ENCODE measurements at regions not wholly inside any gene's neighbourhood (a gene's known extent, or its start where the extent isn't known, plus 50 kb on each side); places are given as distances from the start of the nearest gene placed in this dataset.

DNA sequence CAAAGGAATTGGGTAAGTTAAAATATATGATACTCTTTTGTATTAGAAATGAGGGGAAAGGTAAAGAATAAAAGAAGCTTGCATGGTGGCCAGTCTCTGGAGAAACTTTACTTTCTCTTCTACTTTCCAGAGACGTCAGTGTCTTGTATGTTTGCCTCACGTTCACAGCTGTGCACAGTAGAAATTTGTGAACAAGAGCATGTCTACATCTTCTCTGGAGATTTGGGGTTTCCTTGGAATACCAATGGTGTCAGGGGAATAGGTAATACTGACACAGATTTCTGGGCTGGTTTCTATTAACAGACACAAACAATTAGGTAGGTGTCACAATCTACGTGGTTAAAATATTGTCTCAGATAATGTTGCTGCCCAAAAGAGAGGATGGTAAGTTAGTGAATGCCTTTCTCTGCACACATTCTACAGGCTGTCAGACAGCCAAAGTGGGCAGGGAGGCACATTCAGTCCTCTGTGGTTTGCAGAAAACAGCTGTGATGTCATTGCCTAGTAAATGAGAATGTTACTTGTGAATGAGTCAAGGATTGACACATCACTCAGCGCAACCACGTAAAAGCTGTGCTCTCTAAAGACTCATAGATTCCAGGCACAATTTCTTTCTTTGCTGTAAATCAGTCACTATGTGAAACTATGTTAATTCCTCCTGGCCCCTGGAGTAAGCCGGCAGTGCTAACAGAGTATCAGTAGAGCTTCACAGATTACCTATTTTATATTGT, 397.1 kb downstream of the MAN2A1 start:
- Histone ChIP-seq H3K27ac (ENCODE audit: low read depth) (no peak overlapping the region), H3F3A (replicated peaks; ENCODE audit: low read depth) (no peaks in the 10 kb centered on the region), H3K4me1 (ENCODE audit: insufficient read depth) (no peaks in the 10 kb centered on the region), H3K79me2 (replicated peaks; ENCODE audit: insufficient read depth) (no peaks in the 10 kb centered on the region), H4K20me1 (replicated peaks; ENCODE audit: insufficient read depth) (no peaks in the 10 kb centered on the region), H2AFZ (no peak overlapping the region), H3K36me3 (ENCODE audit: insufficient read depth) (no peaks in the 10 kb centered on the region), H3K9me2 (ENCODE audit: insufficient read depth) (no peaks in the 10 kb centered on the region), H3K4me2 (no peak overlapping the region), H3K27me3 (ENCODE audit: insufficient read depth) (no peaks in the 10 kb centered on the region), H3K4me3 (no peak overlapping the region)
- no peak overlapping the region for H3K4me3 Mint-ChIP-seq
- no peaks in the 10 kb centered on the region for H3K4me1 Mint-ChIP-seq
- no peak for TF ChIP-seq POLR2AphosphoS5 (IDR thresholded peaks at IDR 0.05; ENCODE audit: low read depth)
- no peak for TF ChIP-seq JUNB (IDR thresholded peaks at IDR 0.05; ENCODE audit: unreplicated experiment)
- TF ChIP-seq STAT1 (IDR thresholded peaks at IDR 0.05; ENCODE audit: unreplicated experiment) = no peak
- TF ChIP-seq EZH2phosphoT487 (IDR thresholded peaks at IDR 0.05; ENCODE audit: unreplicated experiment) = no peak
- TF ChIP-seq EZH2 (IDR thresholded peaks at IDR 0.05; ENCODE audit: low read depth, unreplicated experiment) = no peak
- TF ChIP-seq CREB1 (CRISPR knock-in tag; IDR thresholded peaks at IDR 0.05; ENCODE audit: low read depth) = no peak
- TF ChIP-seq NANOG (IDR thresholded peaks at IDR 0.05; ENCODE audit: borderline replicate concordance) = no peak
- TF ChIP-seq ZNF462 (CRISPR knock-in tag; IDR thresholded peaks at IDR 0.05) = no peak
- no peak for TF ChIP-seq ZNF331 (CRISPR knock-in tag; IDR thresholded peaks at IDR 0.05; ENCODE audit: low read depth)
- no peaks in the 10 kb centered on the region for H3K27me3 Mint-ChIP-seq (ENCODE audit: insufficient read depth, low read depth, poor library complexity)
- H3K27ac Mint-ChIP-seq = no peak overlapping the region
- H3K9me3 Mint-ChIP-seq = no peaks in the 10 kb centered on the region
- H3K36me3 Mint-ChIP-seq (ENCODE audit: low read depth) = no peaks in the 10 kb centered on the region
- DNase-seq (ENCODE audit: low spot score) (no peak), ATAC-seq (no peak)

Data from GM23338 (cell line).